NCI-H446 (cell line): ENCODE measurements at regions not wholly inside any gene's neighbourhood (a gene's known extent, or its start where the extent isn't known, plus 50 kb on each side); places are given as distances from the start of the nearest gene placed in this dataset.
"Not testable (repeated sequence)": the region's sequence is repeated elsewhere in the genome, so short reads cannot be mapped to it uniquely, and the experiment has no call there.

ENCODE experiments used
- DNase-seq, 2 experiments: peaks; one replicate each; lab custom pipeline; 2025; lab: John Stamatoyannopoulos, UW

GRCh38 chr6:22349051-22349450 lies 52.2 kb upstream of the PRL start:
- DNase-seq, result no peak

GRCh38 chr6:22349528-22349927 lies 52.7 kb upstream of the PRL start:
- DNase-seq, result no peak

- no peak for DNase-seq
These were observed 53.3 kb upstream of the PRL start for GRCh38 chr6:22350109-22350508.

- DNase-seq, result no peak
These were observed 56.3 kb upstream of the PRL start for GRCh38 chr6:22353101-22353500.

- no peak for DNase-seq
These were observed 59.6 kb upstream of the PRL start for GRCh38 chr6:22356362-22356940.

- no peak for DNase-seq
These were observed 60.9 kb upstream of the PRL start for GRCh38 chr6:22357724-22358189.

- DNase-seq, result peak in 1 of 2 experiments; percentile 28
These were observed 64.7 kb upstream of the PRL start for GRCh38 chr6:22361576-22361975.

GRCh38 chr6:22362361-22362760 lies 65.5 kb upstream of the PRL start:
- no peak for DNase-seq

GRCh38 chr6:22363166-22363713 lies 66.4 kb upstream of the PRL start:
- DNase-seq, result no peak

- peak in 1 of 2 experiments; percentile 8 for DNase-seq
These were observed 66.9 kb upstream of the PRL start for GRCh38 chr6:22363714-22364239.

- DNase-seq, result no peak
These were observed 67.5 kb upstream of the PRL start for GRCh38 chr6:22364306-22364705.

GRCh38 chr6:22366214-22366613 lies 69.4 kb upstream of the PRL start:
- no peak for DNase-seq

GRCh38 chr6:22367346-22367745 lies 70.5 kb upstream of the PRL start:
- no peak for DNase-seq

- peak; percentile 8 to 33 for DNase-seq
These were observed 72.0 kb upstream of the PRL start for GRCh38 chr6:22368794-22369193.

- no peak for DNase-seq
These were observed 76.1 kb upstream of the PRL start for GRCh38 chr6:22372922-22373321.

GRCh38 chr6:22374950-22375349 lies 78.1 kb upstream of the PRL start:
- DNase-seq, result not testable (repeated sequence)

- not testable (repeated sequence) for DNase-seq
These were observed 79.5 kb upstream of the PRL start for GRCh38 chr6:22376293-22376692.

- not testable (repeated sequence) for DNase-seq
These were observed 81.7 kb upstream of the PRL start for GRCh38 chr6:22378536-22378935.

- DNase-seq, result no peak
These were observed 83.4 kb upstream of the PRL start for GRCh38 chr6:22380236-22380635.

- DNase-seq, result no peak
These were observed 85.2 kb upstream of the PRL start for GRCh38 chr6:22381845-22382544.

GRCh38 chr6:22383016-22383415 lies 86.2 kb upstream of the PRL start:
- no peak for DNase-seq

- DNase-seq, result peak in 1 of 2 experiments; percentile 30
These were observed 95.9 kb upstream of the PRL start for GRCh38 chr6:22392711-22393110.

- DNase-seq, result no peak
These were observed 97.9 kb upstream of the PRL start for GRCh38 chr6:22394691-22395090.
